GM21360 (cell line): ENCODE measurements at regions not wholly inside any gene's neighbourhood (a gene's known extent, or its start where the extent isn't known, plus 50 kb on each side); places are given as distances from the start of the nearest gene placed in this dataset.

ENCODE experiments used
- ATAC-seq: cut with Tn5 transposase; IDR thresholded peaks from one replicate; pipeline ENCODE4 v1.9.1; 2021; ENCODE audit warnings: mild to moderate bottlenecking, moderate library complexity; ENCODE audit not compliant: unreplicated experiment

DNA sequence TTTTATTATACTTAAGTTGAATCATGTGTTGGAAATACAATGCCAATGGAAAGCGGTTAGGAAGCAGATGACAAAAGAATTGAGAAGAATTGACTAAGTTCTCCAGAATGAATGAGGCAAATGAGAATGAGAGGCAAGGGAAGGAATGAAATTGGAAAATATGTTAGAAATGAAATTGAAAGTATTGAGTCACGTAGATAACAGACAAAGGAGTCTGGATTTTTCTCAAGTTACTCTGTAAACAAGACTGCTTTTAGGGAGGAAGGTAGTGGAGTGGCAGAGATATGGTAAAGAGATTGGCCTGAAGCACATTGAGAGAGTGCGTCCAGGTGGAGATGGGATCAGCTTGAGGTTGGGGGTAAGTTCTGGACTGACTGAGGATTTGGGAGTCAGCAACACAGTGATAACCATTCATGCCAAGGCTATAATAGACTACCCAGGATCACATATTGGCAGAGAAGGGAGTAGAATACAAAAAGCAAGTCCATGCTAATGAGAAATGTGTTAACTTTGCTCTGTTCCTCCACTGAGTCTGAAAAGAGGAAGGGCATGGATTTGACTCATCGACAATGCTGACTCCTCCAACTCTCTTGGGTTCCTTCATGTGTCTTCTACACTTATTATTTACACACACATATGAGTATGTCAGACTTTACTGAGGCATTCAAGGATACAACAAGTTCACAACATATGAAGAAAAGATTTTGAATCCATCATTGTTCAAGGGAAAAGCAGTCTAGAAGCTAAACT is 814.2 kb upstream of the ZNF608 start:
- no peak for ATAC-seq

DNA sequence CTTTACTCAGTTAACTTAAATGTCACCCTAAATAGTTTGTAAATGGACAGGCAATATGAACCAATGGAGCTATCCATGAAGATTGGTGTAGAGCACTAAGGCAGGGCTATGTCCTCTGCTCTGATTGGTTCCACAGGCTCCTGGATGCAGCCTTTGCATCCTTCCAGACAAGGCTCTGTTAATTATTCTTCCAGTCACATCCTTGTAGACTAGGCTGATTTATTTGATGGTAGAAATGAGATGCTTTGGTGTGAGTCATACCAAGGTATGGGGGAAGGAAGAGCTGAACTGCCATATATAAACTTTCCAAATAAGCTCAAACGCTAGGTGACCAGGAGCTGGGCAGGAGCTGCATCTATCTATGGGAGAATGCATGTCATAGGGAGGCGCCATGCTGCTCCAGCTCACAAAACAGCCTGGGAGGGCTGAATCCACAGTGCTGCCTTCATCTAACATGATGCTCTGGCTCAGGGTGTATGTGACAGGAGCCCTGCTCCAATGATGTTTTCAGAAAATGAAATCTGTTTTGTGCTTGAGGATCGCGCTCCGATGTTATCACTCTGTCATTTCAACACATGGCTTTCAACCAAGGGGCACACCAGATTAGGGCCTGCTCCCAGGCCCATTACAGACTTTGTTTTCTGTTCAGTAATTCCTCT is 818.0 kb upstream of the ZNF608 start:
- ATAC-seq: no peak

DNA sequence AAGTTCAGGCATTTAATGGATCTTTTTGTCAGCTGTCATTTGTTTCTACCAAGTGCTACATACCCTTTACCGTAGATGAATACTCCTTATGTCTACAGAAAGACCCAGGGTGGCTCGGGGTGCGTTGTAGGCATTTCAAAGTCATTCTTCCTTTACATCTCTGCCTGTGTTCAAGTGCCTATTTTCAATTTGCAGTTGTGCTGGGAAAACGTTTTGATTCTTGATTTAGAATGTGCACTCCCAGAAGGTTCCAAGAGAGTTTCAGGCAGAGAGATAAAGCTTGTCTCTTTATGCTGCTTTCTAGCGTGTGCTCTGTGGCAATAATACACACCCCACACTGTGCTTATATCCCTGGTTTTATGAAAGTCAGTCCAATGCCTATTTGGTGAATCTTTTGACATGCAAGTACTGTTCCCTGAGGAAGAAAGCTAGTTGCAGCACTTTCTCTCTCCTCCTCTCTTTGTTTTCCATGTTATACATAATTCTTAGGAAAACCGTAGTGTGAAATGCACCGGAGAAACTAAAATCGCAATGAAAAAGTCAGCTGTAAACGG is 828.1 kb upstream of the ZNF608 start:
- ATAC-seq: no peak

DNA sequence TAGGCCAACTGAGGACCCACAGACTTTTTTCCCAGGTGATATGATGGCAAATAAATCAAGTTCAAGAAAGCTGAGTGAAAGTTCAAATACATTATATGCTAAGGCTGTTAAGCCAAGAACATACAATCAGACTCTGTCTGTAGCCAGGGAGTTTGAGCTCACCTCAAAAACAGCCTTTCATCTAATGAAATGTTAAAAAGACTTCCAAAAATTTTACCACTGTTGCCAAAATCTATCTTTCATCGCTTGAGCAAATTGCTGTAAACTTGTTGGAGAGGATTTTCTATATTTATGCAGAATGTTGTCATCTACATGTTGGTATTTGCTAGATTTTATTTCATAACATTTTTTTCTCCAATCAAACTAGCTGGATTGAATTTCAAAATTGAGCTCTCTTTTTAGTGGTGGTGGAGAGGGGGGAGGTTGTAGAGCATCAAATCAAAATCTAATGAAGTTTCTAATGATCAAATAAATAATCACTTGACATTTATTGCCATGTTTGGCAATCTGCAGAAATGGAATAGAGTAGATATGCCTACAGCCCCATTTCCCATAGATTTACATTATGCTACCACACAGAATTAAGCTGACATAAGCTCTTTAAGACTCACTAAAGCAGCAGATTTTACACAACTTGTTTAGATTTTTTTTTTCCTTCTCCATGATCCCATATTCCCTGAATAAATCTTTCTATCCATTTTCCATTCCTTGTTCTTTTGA is 828.9 kb upstream of the ZNF608 start:
- ATAC-seq: no peak

DNA sequence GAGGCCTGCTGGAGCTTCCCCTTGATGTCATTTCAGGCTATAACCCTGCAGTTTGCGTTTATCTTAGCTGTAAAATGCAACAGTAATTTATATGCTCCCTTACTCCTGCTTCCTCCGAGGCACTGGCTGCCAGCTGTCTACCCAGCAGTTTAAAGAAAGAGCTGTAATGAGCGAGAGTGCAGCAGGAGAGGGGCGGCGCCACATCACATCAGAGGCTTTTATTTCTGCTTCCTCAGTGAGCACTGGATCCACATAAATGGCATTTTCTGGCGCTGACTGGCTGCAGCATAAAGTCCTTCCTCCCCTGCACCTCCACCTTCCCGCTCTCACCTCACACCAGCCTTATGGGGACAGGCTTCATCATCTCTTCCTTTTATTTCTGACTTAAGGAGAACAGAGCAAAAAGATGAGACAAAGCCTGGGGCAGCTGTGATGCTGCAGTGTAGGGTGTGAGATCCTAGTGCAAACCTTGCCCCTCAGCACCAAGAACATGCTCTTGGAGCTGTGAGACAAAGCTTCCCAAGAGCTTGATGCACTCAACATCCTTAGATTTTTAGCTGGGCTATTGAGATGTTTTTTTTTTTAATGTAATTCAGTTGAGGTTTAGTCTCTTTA is 829.6 kb upstream of the ZNF608 start:
- no peak for ATAC-seq

DNA sequence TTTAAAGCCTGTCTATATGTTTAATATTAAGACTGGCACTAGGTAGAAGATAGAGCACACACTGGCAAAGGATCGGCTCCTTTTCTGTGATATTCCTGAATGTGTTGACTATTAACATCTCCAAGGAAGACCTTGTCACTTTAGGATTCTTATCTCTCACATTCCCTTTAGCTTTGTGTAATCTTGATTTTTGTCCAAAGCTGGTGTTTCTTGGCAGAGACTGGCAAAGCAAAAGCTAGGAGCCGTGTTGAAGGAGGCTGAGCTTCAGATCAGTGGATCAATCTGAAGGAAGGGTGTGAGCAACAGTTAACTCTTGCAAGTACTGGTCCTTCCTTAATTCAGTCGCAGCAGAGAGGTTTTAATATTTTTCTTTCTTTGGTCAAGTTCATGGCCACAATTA is 830.4 kb upstream of the ZNF608 start:
- ATAC-seq: no peak

DNA sequence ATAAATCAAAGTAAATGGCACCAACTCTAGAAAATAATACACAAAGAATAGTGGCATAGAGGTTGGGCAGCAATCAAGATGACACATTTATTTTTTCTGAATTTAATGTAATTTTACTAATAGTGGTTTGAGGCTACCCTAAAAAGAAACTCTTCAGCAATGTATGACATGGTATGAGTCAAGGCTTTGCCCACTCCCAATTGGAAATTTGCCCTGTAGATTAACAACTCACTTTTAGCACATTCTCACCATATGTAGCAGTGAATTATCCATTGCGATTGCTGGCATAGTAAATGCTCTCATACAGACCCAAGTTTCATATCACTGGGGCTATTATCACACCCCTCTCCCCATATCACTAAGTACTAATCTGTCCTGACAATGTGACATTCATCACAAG is 832.1 kb upstream of the ZNF608 start:
- no peak for ATAC-seq

DNA sequence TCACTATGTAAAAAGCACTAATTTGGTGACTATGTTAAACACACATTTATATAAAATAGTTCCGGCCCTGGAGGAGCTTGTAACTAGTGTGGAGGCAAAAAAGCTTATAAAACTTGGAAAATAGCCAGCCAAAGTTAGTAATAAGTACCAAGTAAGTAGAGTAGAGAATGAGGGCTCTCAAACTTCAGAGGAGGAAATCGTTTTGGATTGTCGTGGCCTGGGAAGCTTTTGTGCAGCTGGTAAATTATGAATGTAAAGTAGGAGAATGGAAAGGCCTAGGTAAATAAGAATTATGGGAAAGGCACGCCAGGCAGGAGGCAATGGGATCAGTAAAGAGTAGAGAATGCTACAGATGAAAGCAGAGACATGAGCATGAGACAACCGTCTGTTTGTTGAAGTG is 832.7 kb upstream of the ZNF608 start:
- ATAC-seq: no peak

DNA sequence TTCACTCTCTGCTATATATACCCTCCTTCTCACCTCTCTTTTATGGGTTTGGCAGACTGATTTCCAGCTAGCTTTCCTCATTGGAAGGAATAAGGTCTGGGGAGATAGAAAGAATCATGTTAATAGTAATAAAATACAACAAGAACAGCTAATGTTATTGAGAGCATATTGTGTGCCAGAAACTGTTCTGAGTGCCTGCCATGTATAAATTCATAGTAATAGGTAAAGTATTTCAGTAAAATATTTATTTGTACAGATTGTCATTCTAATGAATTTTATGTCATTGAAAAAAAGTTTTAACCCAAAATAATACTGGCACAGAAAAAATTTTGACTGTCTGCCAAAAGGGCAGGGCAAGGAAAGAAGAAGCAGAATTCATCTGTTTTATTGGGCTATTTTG is 834.9 kb upstream of the ZNF608 start:
- ATAC-seq: no peak

DNA sequence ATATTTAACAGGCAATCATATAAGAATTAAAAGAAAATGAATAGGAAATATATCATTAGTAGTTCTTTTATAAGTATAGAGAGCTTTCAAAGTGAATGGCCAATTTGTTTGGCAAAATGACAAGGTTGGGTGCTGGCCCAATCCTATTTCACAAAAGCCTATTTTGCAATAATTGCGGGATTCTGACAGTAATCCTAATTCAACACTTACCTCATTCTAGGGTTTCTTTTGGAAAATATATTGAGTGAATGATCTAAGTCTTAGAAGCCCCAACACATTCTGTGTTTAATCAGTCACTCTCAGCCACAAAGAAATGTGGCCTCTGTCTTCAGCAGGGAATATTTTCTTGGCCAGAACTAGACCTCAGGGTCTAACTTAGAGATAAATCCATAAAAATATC is 835.9 kb upstream of the ZNF608 start:
- no peak for ATAC-seq

DNA sequence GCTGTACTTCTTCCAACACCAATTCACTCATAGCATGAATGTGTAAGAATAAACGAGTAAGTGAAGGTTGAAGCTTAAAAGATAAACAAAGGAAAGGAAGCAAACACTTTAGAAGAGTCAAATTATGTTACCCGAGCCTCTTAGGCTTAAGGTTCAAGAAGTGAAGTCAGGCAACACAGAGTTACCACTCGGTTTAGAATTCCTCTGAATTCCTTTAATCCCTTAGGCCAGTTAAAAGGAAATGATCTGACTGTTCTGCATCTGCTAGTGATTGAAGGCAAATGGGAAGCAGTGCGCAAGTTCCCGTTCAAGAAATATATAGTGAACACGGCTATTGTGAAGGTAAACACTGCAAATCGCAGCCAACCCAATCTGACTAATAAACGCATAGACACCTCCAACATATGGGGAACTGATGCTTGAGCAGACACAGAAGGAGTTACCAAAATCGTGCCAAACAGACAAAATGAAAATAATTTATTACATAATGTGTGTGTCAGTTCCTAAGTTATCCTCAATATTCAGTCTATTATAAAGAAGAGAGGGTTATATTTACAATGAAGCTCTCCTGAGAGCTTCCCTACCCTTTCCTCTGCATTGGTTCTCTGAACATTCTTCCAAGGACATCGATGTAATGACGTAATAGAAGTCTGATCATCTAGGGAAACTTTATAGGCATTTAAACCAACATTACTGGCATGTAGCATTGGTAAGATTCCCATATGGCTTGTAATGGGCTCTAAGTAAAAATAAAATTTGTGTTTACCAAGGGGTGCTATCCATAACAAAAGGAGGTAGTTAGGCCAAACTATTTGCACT is 837.1 kb upstream of the ZNF608 start:
- ATAC-seq: no peak

DNA sequence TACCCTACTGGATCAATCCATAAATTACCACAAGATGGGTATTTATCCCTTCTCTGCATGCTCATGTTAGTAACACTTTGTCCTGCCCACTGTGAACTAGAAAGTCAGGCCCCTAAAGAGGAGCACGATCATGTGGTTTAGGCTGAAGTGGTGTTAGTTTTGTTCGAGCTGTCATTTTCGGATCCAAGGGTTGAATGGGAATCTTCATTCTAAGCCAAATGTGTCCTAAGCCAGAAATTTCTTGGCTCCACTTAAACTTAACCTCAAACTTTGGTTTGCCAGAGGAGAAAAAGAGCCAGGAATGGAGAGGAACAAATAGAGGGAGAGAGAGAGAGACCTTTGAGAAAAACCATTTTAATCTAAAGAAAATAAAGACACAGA is 837.7 kb upstream of the ZNF608 start:
- ATAC-seq: no peak

DNA sequence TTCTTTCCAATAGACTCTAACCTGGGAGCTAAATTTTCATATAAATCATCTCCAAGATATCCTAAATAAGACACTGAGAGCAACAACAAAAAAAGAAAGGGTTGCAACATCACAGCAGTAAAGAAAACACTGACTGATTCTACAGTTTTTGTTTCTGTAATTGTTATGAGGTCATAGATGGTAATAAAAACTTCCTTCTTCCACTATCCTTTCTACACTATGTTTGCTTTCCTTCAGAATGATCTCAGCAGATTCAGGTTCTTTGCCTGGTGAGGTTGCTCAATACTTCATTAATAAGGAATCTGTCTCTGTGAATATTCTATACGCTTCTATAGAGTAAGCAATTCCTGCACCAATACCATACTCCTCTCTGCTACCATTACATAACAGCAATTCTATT is 835.6 kb upstream of the GRAMD2B start:
- ATAC-seq: no peak

DNA sequence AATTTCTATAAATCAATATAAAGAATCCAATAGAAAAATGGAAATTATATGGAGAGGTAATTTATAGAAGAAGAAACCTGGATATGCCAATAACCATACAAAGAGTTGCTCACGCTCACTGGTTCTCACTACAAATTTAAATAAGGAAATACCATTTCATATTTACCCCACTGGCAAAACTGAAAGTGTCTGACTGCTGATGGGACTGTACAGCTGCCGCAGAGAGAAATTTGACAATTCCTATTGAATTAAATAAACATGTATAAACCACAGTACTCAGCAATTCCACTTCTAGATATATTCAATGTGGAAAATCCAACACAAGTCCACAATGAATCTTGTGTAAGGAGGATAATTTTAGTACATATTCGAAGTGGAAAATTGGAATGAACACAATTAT is 830.4 kb upstream of the GRAMD2B start:
- ATAC-seq: no peak

DNA sequence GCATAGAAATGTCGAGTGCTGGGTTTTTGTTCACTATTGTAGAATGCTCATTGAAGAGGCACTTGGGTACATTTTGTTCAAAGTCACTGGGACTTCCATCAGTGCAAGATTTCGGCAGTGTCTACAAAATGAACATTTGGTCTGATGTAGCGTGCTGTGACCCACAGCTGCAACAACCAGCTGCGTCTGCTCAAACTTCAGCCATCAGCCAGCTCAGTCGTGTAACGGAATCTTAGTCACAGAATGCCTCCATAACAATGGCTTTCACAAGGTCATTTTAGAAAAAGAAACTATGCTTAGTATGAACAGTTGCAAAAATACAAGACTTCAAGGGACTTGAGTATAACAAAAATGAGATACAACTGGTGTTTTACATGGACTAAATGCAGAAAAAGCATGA is 828.1 kb upstream of the GRAMD2B start:
- ATAC-seq: no peak

DNA sequence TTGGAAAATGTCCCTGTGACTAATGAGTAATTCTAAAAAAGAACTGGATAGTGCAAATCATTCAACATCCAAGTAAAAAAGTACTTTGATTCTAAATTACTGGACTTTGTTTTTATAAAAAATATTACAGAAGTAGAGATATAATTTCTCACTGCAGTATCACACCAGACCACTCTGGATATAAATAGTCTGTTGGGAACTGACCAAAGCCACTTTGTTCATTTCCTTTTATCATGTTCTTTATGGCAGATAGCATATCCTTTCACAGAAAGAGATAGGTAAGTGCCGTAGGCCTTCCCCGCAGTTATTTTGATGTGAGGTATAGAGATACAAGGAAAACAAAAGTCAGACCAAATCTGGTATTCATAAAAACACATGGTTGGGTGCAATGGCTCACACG is 827.4 kb upstream of the GRAMD2B start:
- ATAC-seq: no peak

DNA sequence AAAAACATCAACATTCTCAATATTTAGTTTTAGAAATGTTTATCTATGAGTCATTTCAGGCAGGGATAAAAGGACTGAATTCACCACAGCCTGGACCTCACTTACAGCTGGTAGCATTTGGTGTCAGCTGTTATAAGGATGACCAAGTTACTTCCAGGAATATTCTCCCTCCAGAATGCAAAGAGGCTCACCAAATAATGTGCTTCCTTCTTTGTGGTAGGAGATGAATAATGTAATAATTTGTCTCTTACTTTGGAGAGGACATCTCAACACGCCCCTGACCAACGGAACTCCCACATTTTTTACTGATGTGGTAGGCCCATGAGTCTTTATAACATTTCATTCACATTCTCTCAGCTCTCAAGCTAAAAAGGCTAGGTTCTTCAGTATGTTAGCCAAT is 825.9 kb upstream of the GRAMD2B start:
- ATAC-seq: no peak

DNA sequence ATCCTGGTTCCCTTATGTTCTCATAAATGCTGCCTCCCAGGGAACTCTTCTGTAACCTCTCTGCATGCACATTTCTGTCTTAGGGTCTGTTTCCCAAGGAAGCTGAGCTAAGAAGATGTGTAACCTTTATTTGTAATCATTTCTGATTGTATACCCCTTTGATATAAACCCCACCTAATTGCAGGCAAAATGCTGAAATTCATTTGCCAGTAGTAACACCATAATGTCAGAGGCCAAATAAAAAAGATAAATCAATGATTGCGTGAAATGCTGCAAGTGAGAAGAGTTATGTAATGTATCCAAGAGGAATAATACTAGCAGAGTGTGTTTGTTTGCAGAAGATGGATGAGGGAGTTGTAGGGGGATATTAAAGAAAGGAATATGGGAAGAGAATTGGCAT is 822.6 kb upstream of the GRAMD2B start:
- no peak for ATAC-seq

DNA sequence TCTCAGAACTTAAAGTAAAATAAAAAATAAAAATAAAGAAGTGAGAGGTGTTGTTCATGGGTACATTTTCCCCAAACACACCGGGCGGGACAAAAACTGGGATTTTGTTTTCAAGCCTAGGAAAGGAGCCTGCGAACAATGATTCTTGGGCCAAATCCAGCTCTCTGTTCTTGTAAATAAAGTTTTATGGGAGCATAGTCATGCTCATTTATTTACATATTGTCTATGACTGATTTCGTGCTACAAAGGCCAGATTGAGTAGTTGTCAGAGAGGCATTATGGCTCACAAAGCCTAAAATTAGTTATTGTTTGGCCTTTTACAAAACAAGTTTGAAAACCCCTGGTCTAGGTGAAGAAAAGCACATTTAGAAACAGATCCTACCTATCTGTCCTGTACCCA is 821.0 kb upstream of the GRAMD2B start:
- ATAC-seq: no peak

DNA sequence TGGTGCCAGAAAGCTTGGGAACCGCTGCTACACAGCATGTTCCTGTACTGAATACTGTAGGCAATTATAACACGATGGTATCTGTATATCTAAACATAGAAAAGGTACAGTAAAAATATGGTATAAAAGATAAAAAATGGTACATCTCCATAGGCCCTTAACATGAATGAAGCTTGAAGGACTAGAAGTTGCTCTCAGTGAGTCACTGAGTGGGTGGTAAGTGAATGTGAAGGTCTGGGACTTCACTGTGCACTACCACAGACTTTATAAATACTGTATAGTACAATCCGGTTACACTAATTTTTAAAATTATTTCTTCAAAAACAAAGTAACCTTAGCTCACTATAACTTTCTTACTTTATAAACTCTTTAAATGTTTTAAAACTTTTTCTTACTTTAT is 819.9 kb upstream of the GRAMD2B start:
- no peak for ATAC-seq

DNA sequence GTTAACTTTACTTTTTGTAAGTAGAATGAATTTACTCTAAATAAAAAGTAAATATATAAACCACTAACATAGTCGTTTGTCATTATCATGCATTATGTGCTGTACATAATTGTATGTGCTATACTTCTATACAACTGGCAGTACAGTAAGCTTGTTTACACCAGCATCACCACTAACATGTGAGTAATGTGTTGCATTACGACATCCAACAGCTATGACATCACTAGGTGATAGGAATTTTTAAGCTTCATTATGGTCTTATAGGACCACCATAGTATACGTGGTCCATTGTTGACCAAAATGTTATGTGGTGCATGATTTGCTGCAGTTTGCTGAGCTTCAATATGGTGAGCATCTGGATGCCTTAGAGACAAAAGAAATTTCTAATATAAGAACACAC is 819.1 kb upstream of the GRAMD2B start:
- no peak for ATAC-seq
